ENCODE measurements at regions not wholly inside any gene's neighbourhood (a gene's known extent, or its start where the extent isn't known, plus 50 kb on each side); places are given as distances from the start of the nearest gene placed in this dataset.

- Mint-ChIP-seq H3K27me3 (no peaks in the 10 kb centered on the region), H3K4me1 (no peaks in the 10 kb centered on the region), H3K9me3 (peaks cover 0 to 2% (median 2%) of the 10 kb centered on the region in 3 donors), H3K27ac (no peak overlapping the region), H3K36me3 (no peaks in the 10 kb centered on the region), H3K4me3 (no peak overlapping the region)
Observed at GRCh38 chr2:238636269-238637073, 209.7 kb downstream of the ASB1 start.

- no peaks in the 10 kb centered on the region for H3K36me3 Mint-ChIP-seq
- no peak overlapping the region for H3K27ac Mint-ChIP-seq
- H3K4me3 Mint-ChIP-seq, result no peak overlapping the region
- H3K4me1 Mint-ChIP-seq, result no peaks in the 10 kb centered on the region
- H3K27me3 Mint-ChIP-seq, result no peaks in the 10 kb centered on the region
- H3K9me3 Mint-ChIP-seq, result peaks cover 0 to 2% (median 2%) of the 10 kb centered on the region in 3 donors
Observed at GRCh38 chr2:238638100-238638981, 209.5 kb upstream of the TWIST2 start.

GRCh38 chr2:238638982-238639628 is 208.8 kb upstream of the TWIST2 start:
- no peaks in the 10 kb centered on the region for H3K27me3 Mint-ChIP-seq
- H3K27ac Mint-ChIP-seq, result no peak overlapping the region
- no peaks in the 10 kb centered on the region for H3K4me1 Mint-ChIP-seq
- no peaks in the 10 kb centered on the region for H3K36me3 Mint-ChIP-seq
- H3K4me3 Mint-ChIP-seq, result no peak overlapping the region
- peaks cover 0 to 2% (median 0%) of the 10 kb centered on the region in 3 donors for H3K9me3 Mint-ChIP-seq

GRCh38 chr2:238640486-238640885 is 207.4 kb upstream of the TWIST2 start:
- Mint-ChIP-seq H3K4me1 (no peaks in the 10 kb centered on the region), H3K36me3 (no peaks in the 10 kb centered on the region), H3K9me3 (no peaks in the 10 kb centered on the region), H3K27ac (no peak overlapping the region), H3K27me3 (no peaks in the 10 kb centered on the region), H3K4me3 (no peak overlapping the region)

- H3K27ac Mint-ChIP-seq, result no peak overlapping the region
- no peak overlapping the region for H3K4me3 Mint-ChIP-seq
- no peaks in the 10 kb centered on the region for H3K36me3 Mint-ChIP-seq
- no peaks in the 10 kb centered on the region for H3K4me1 Mint-ChIP-seq
- H3K9me3 Mint-ChIP-seq, result no peaks in the 10 kb centered on the region
- H3K27me3 Mint-ChIP-seq, result no peaks in the 10 kb centered on the region
Observed at GRCh38 chr2:238642973-238643372, 204.9 kb upstream of the TWIST2 start.

- no peaks in the 10 kb centered on the region for H3K9me3 Mint-ChIP-seq
- no peak overlapping the region for H3K27ac Mint-ChIP-seq
- H3K27me3 Mint-ChIP-seq, result no peaks in the 10 kb centered on the region
- H3K4me3 Mint-ChIP-seq, result peak overlapping the region in 1 of 4 donors; percentile 6
- no peaks in the 10 kb centered on the region for H3K36me3 Mint-ChIP-seq
- H3K4me1 Mint-ChIP-seq, result no peaks in the 10 kb centered on the region
Observed at GRCh38 chr2:238643400-238643907, 204.4 kb upstream of the TWIST2 start.

GRCh38 chr2:238644095-238645081 is 203.5 kb upstream of the TWIST2 start:
- Mint-ChIP-seq H3K4me3 (no peak overlapping the region), H3K27ac (no peak overlapping the region), H3K9me3 (no peaks in the 10 kb centered on the region), H3K36me3 (no peaks in the 10 kb centered on the region), H3K27me3 (no peaks in the 10 kb centered on the region), H3K4me1 (no peaks in the 10 kb centered on the region)

- no peaks in the 10 kb centered on the region for H3K9me3 Mint-ChIP-seq
- no peaks in the 10 kb centered on the region for H3K36me3 Mint-ChIP-seq
- H3K4me1 Mint-ChIP-seq, result no peaks in the 10 kb centered on the region
- no peak overlapping the region for H3K27ac Mint-ChIP-seq
- H3K4me3 Mint-ChIP-seq, result no peak overlapping the region
- no peaks in the 10 kb centered on the region for H3K27me3 Mint-ChIP-seq
Observed at GRCh38 chr2:238645095-238645494, 202.8 kb upstream of the TWIST2 start.

- no peaks in the 10 kb centered on the region for H3K9me3 Mint-ChIP-seq
- H3K4me1 Mint-ChIP-seq, result no peaks in the 10 kb centered on the region
- H3K36me3 Mint-ChIP-seq, result no peaks in the 10 kb centered on the region
- no peaks in the 10 kb centered on the region for H3K27me3 Mint-ChIP-seq
- H3K4me3 Mint-ChIP-seq, result no peak overlapping the region
- H3K27ac Mint-ChIP-seq, result no peak overlapping the region
Observed at GRCh38 chr2:238645716-238646115, 202.2 kb upstream of the TWIST2 start.

GRCh38 chr2:238646281-238646680 is 201.6 kb upstream of the TWIST2 start:
- Mint-ChIP-seq H3K9me3 (no peaks in the 10 kb centered on the region), H3K36me3 (no peaks in the 10 kb centered on the region), H3K27me3 (no peaks in the 10 kb centered on the region), H3K4me1 (no peaks in the 10 kb centered on the region), H3K4me3 (no peak overlapping the region), H3K27ac (no peak overlapping the region)

- no peaks in the 10 kb centered on the region for H3K9me3 Mint-ChIP-seq
- H3K4me1 Mint-ChIP-seq, result no peaks in the 10 kb centered on the region
- H3K27me3 Mint-ChIP-seq, result no peaks in the 10 kb centered on the region
- H3K4me3 Mint-ChIP-seq, result no peak overlapping the region
- no peak overlapping the region for H3K27ac Mint-ChIP-seq
- H3K36me3 Mint-ChIP-seq, result no peaks in the 10 kb centered on the region
Observed at GRCh38 chr2:238646803-238647202, 201.1 kb upstream of the TWIST2 start.

GRCh38 chr2:238649123-238649522 is 198.8 kb upstream of the TWIST2 start:
- Mint-ChIP-seq H3K27ac (no peak overlapping the region), H3K4me1 (peaks cover 0 to 2% (median 0%) of the 10 kb centered on the region in 3 donors), H3K4me3 (no peak overlapping the region), H3K36me3 (no peaks in the 10 kb centered on the region), H3K9me3 (no peaks in the 10 kb centered on the region), H3K27me3 (peaks cover 6% of the 10 kb centered on the region)

- Mint-ChIP-seq H3K36me3 (no peaks in the 10 kb centered on the region), H3K4me1 (peaks cover 0 to 2% (median 0%) of the 10 kb centered on the region in 3 donors), H3K9me3 (no peaks in the 10 kb centered on the region), H3K27ac (no peak overlapping the region), H3K4me3 (no peak overlapping the region), H3K27me3 (peaks cover 6% of the 10 kb centered on the region)
Observed at GRCh38 chr2:238649936-238650518, 197.9 kb upstream of the TWIST2 start.

- no peaks in the 10 kb centered on the region for H3K9me3 Mint-ChIP-seq
- no peaks in the 10 kb centered on the region for H3K36me3 Mint-ChIP-seq
- H3K4me3 Mint-ChIP-seq, result no peak overlapping the region
- no peak overlapping the region for H3K27ac Mint-ChIP-seq
- peaks cover 0 to 2% (median 0%) of the 10 kb centered on the region in 3 donors for H3K4me1 Mint-ChIP-seq
- H3K27me3 Mint-ChIP-seq, result peaks cover 8% of the 10 kb centered on the region
Observed at GRCh38 chr2:238650536-238650935, 197.3 kb upstream of the TWIST2 start.

Measured in IgD-negative memory B cell (primary cell).